HG03095 (cell line): ENCODE measurements at regions not wholly inside any gene's neighbourhood (a gene's known extent, or its start where the extent isn't known, plus 50 kb on each side); places are given as distances from the start of the nearest gene placed in this dataset.

ENCODE experiments used
- ATAC-seq: cut with Tn5 transposase; IDR thresholded peaks from one replicate; pipeline ENCODE4 v1.9.1; 2021; ENCODE audit warnings: moderate library complexity; ENCODE audit not compliant: unreplicated experiment

- peak; percentile 98 for ATAC-seq
Measured at GRCh38 chr3:8239718-8240695, 261.6 kb upstream of the LMCD1 start.

GRCh38 chr3:8246070-8246469 lies 255.6 kb upstream of the LMCD1 start:
- no peak for ATAC-seq

GRCh38 chr3:8253201-8253600 lies 248.4 kb upstream of the LMCD1 start:
- ATAC-seq: no peak

- no peak for ATAC-seq
Measured at GRCh38 chr3:8254489-8254888, 247.1 kb upstream of the LMCD1 start.

- no peak for ATAC-seq
Measured at GRCh38 chr3:8255725-8256124, 245.9 kb upstream of the LMCD1 start.

- ATAC-seq: no peak
Measured at GRCh38 chr3:8256441-8257071, 245.1 kb upstream of the LMCD1 start.

GRCh38 chr3:8261018-8261417 lies 240.6 kb upstream of the LMCD1 start:
- ATAC-seq: no peak

GRCh38 chr3:8266730-8267131 lies 234.9 kb upstream of the LMCD1 start:
- no peak for ATAC-seq

- no peak for ATAC-seq
Measured at GRCh38 chr3:8273479-8273878, 228.1 kb upstream of the LMCD1 start.

- ATAC-seq: no peak
Measured at GRCh38 chr3:8276056-8276455, 225.6 kb upstream of the LMCD1 start.

- no peak for ATAC-seq
Measured at GRCh38 chr3:8276506-8276905, 225.1 kb upstream of the LMCD1 start.

- ATAC-seq: no peak
Measured at GRCh38 chr3:8278448-8278847, 223.2 kb upstream of the LMCD1 start.

- ATAC-seq: no peak
Measured at GRCh38 chr3:8279476-8279875, 222.1 kb upstream of the LMCD1 start.

- no peak for ATAC-seq
Measured at GRCh38 chr3:8279886-8280550, 221.6 kb upstream of the LMCD1 start.

- no peak for ATAC-seq
Measured at GRCh38 chr3:8282541-8283165, 219.0 kb upstream of the LMCD1 start.

GRCh38 chr3:8283193-8283592 lies 218.4 kb upstream of the LMCD1 start:
- no peak for ATAC-seq

- no peak for ATAC-seq
Measured at GRCh38 chr3:8286086-8286485, 215.5 kb upstream of the LMCD1 start.

GRCh38 chr3:8286749-8287148 lies 214.9 kb upstream of the LMCD1 start:
- no peak for ATAC-seq

GRCh38 chr3:8290611-8291010 lies 211.0 kb upstream of the LMCD1 start:
- ATAC-seq: no peak

GRCh38 chr3:8296461-8296860 lies 205.2 kb upstream of the LMCD1 start:
- no peak for ATAC-seq
